Esophagus squamous epithelium (tissue), 4 donors: ENCODE measurements at regions not wholly inside any gene's neighbourhood (a gene's known extent, or its start where the extent isn't known, plus 50 kb on each side); places are given as distances from the start of the nearest gene placed in this dataset.

Experiments
- POLR2A ChIP-seq, 4 donors: fragments of 450-650 bp; IDR thresholded peaks; one replicate each; pipeline ENCODE4 v1.6.1; 2017; ENCODE audit warnings: antibody characterized with exemption in 4 of 4, mild to moderate bottlenecking in 4 of 4, moderate library complexity in 3 of 4
- TF ChIP-seq, protein P1 (sequence below), 6 experiments: fragments of 450-650 bp in 4 of 6; fragments of 200-600 bp in 2 of 6; sonication (generic) in 2 of 6; IDR thresholded peaks; one replicate each; pipeline ENCODE4 v1.5.1; 2016 to 2019; ENCODE audit warnings: antibody characterized with exemption in 6 of 6, mild to moderate bottlenecking in 4 of 6, moderate library complexity in 4 of 6

DNA sequence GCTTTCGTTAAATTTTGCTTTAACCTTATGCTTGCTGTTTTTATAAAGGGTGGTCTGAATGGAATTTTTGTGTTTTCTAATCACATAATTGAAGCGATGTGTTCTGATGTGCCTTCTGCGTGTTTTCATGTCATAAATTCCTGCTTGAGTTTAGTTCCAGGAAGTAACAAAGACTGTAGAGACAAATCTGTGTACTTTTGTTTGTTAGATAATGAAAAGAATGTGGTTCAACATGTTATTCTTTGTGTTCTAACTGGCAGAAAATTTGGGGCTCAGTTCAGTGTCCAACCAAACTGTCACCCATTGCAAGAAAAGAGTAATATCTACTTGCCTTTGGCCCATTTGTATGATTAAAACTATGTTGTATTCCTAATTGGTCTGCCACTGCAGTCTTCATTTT lies 324.0 kb downstream of the DIPK2A start:
- TF ChIP-seq, protein P1, sequence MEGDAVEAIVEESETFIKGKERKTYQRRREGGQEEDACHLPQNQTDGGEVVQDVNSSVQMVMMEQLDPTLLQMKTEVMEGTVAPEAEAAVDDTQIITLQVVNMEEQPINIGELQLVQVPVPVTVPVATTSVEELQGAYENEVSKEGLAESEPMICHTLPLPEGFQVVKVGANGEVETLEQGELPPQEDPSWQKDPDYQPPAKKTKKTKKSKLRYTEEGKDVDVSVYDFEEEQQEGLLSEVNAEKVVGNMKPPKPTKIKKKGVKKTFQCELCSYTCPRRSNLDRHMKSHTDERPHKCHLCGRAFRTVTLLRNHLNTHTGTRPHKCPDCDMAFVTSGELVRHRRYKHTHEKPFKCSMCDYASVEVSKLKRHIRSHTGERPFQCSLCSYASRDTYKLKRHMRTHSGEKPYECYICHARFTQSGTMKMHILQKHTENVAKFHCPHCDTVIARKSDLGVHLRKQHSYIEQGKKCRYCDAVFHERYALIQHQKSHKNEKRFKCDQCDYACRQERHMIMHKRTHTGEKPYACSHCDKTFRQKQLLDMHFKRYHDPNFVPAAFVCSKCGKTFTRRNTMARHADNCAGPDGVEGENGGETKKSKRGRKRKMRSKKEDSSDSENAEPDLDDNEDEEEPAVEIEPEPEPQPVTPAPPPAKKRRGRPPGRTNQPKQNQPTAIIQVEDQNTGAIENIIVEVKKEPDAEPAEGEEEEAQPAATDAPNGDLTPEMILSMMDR (IDR thresholded peaks at IDR 0.05), result no peak
- no peak for TF ChIP-seq POLR2A (IDR thresholded peaks at IDR 0.05)
